B cell (primary cell): ENCODE measurements at regions not wholly inside any gene's neighbourhood (a gene's known extent, or its start where the extent isn't known, plus 50 kb on each side); places are given as distances from the start of the nearest gene placed in this dataset.

Source experiments
- ATAC-seq: fragments of 200-7000 bp; cut with Tn5 transposase; one replicate; pipeline ENCODE4 v1.10.0; 2021; ENCODE audit warnings: low read depth, mild to moderate bottlenecking, moderate number of reproducible peaks, moderate library complexity
- CTCF ChIA-PET: fragments of 350-600 bp; sonication (Branson Sonifier 250); formaldehyde crosslinking; loops from one replicate; lab custom pipeline; 2021; ENCODE audit warnings: antibody characterized with exemption, inconsistent platforms; lab: Charles Lee
- POLR2A ChIA-PET: fragments of 350-600 bp; sonication (Branson Sonifier 250); formaldehyde crosslinking; loops from one replicate; lab custom pipeline; 2021; ENCODE audit warnings: antibody characterized with exemption; lab: Charles Lee
- DNase-seq: peaks from one replicate; pipeline ENCODE4 v3.0.0; 2013
- H2AFZ ChIP-seq: 2 replicates; pipeline ENCODE4 v1.6.1; 2012; ENCODE audit warnings: mild to moderate bottlenecking, low read depth, low read length; ENCODE audit not compliant: insufficient read depth, poor library complexity, severe bottlenecking
- H3K27ac ChIP-seq, 2 donors: 1 replicate in 1 of 2; 2 replicates in 1 of 2; pipeline ENCODE4 v1.5.1; 2012 to 2013; ENCODE audit warnings: low read length in 2 of 2, mild to moderate bottlenecking in 2 of 2, moderate library complexity in 1 of 2
- H3K27me3 ChIP-seq, 4 experiments: fragments of 200-600 bp in 1 of 4; sonication (generic) in 1 of 4; replicated peaks in 1 of 4; 1 replicate in 2 of 4; 2 replicates in 2 of 4; pipeline versions ENCODE4 v1.6.1 to v1.7.0; 2013 to 2016; ENCODE audit warnings: low read length in 3 of 4, mild to moderate bottlenecking in 2 of 4, mixed read lengths in 1 of 4, moderate library complexity in 1 of 4; ENCODE audit not compliant: insufficient read depth in 4 of 4, control insufficient read depth in 3 of 4; ENCODE audit errors: control extremely low read depth in 1 of 4
- H3K36me3 ChIP-seq, 2 experiments: replicated peaks in 1 of 2; 1 replicate in 1 of 2; 2 replicates in 1 of 2; pipeline versions ENCODE4 v1.6.1 to v1.7.1; 2013; ENCODE audit warnings: low read length in 1 of 2; ENCODE audit not compliant: insufficient read depth in 2 of 2, control insufficient read depth in 1 of 2; ENCODE audit errors: control extremely low read depth in 1 of 2, extremely low read depth in 1 of 2
- H3K4me1 ChIP-seq, 2 donors: fragments of 200-600 bp in 1 of 2; sonication (generic) in 1 of 2; 1 replicate in 1 of 2; 2 replicates in 1 of 2; pipeline versions ENCODE4 v1.5.1 to v1.6.1; 2013 to 2017; ENCODE audit warnings: low read length in 2 of 2; ENCODE audit not compliant: control insufficient read depth in 2 of 2, insufficient read depth in 2 of 2
- H3K4me2 ChIP-seq: replicated peaks from 2 replicates; pipeline ENCODE3; 2012; ENCODE audit warnings: mild to moderate bottlenecking, low read depth, low read length; ENCODE audit not compliant: poor library complexity, severe bottlenecking
- H3K4me3 ChIP-seq, 5 experiments: fragments of 200-600 bp in 1 of 5; sonication (generic) in 1 of 5; 1 replicate in 3 of 5; 2 replicates in 2 of 5; pipeline versions ENCODE4 v1.5.1 to v1.7.0; 2011 to 2016; ENCODE audit warnings: low read length in 4 of 5, mild to moderate bottlenecking in 4 of 5, low read depth in 2 of 5, control low read depth in 1 of 5, moderate library complexity in 1 of 5; ENCODE audit not compliant: insufficient read depth in 1 of 5; ENCODE audit errors: control extremely low read depth in 1 of 5, extremely low read depth in 1 of 5
- H3K79me2 ChIP-seq: fragments of 200-600 bp; sonication (generic); one replicate; pipeline ENCODE4 v1.6.0; 2016; ENCODE audit warnings: low read length; ENCODE audit not compliant: control insufficient read depth, insufficient read depth
- H3K9ac ChIP-seq: fragments of 200-600 bp; sonication (generic); 2 replicates; pipeline ENCODE4 v1.6.1; 2017; ENCODE audit warnings: mild to moderate bottlenecking, low read length, moderate library complexity
- H3K9me3 ChIP-seq, 3 donors: one replicate each; pipeline versions ENCODE4 v1.6.1 to v1.7.1; 2013; ENCODE audit warnings: low read length in 2 of 3; ENCODE audit not compliant: control insufficient read depth in 2 of 3, insufficient read depth in 1 of 3; ENCODE audit errors: control extremely low read depth in 1 of 3
- H4K20me1 ChIP-seq: 2 replicates; pipeline ENCODE4 v1.6.0; 2012; ENCODE audit warnings: mild to moderate bottlenecking, low read length; ENCODE audit not compliant: insufficient read depth, control insufficient read depth, poor library complexity, severe bottlenecking
- H3K27ac Mint-ChIP-seq: one replicate; pipeline ENCODE4 v1.8.0; 2021; ENCODE audit warnings: mixed read lengths
- H3K27me3 Mint-ChIP-seq: one replicate; pipeline ENCODE4 v1.8.0; 2021; ENCODE audit warnings: mixed read lengths
- H3K4me1 Mint-ChIP-seq: one replicate; pipeline ENCODE4 v1.8.0; 2021; ENCODE audit warnings: mixed read lengths
- H3K4me3 Mint-ChIP-seq: one replicate; pipeline ENCODE4 v1.8.0; 2021; ENCODE audit warnings: mixed read lengths
- H3K9me3 Mint-ChIP-seq: one replicate; pipeline ENCODE4 v1.8.0; 2022; ENCODE audit warnings: mixed read lengths; ENCODE audit not compliant: insufficient read depth
- CTCF ChIP-seq: fragments of 200-600 bp; IDR thresholded peaks from one replicate; pipeline ENCODE4 v1.8.0; 2022; ENCODE audit warnings: antibody characterized with exemption, mild to moderate bottlenecking
- EZH2 ChIP-seq: IDR thresholded peaks from 2 replicates; pipeline ENCODE4 v1.6.1; 2012; ENCODE audit warnings: borderline replicate concordance, low read depth, mild to moderate bottlenecking, moderate library complexity, low read length; ENCODE audit not compliant: insufficient read depth, poor library complexity, severe bottlenecking
- WGBS: methylation state at CpG from one replicate; pipeline ENCODE4 v1.1.5; 2013; ENCODE audit warnings: missing lambda C conversion rate; ENCODE audit not compliant: insufficient coverage; 5-methylcytosine and 5-hydroxymethylcytosine counted together
- intact Hi-C: fragments of 100-400 bp; cut with micrococcal nuclease; formaldehyde crosslinking; loops from one replicate; pipeline ENCODE4 v1.10.0; 2022

- peaks cover 5% of the 10 kb centered on the region for H3K9me3 Mint-ChIP-seq
- no peak overlapping the region for H3K4me3 ChIP-seq
- no peaks in the 10 kb centered on the region for H3K9me3 ChIP-seq
- no peak overlapping the region for H3K4me2 ChIP-seq
- TF ChIP-seq CTCF: no peak
- TF ChIP-seq EZH2: no peak
- ATAC-seq (no peak), DNase-seq (no peak)
- no peaks in the 10 kb centered on the region for H3K36me3 ChIP-seq
- no peaks in the 10 kb centered on the region for H3K4me1 ChIP-seq
- H3K27me3 ChIP-seq: no peaks in the 10 kb centered on the region
- no peak overlapping the region for H3K9ac ChIP-seq
- intact Hi-C loops: no loop called here
- H4K20me1 ChIP-seq: no peaks in the 10 kb centered on the region
- H2AFZ ChIP-seq: no peak overlapping the region
- H3K27ac Mint-ChIP-seq: no peak overlapping the region
- no CpG with 5 or more reads among the region's 1 CpG for WGBS
- no peaks in the 10 kb centered on the region for H3K79me2 ChIP-seq
- ChIA-PET POLR2A (no interaction called here), CTCF (no interaction called here)
- H3K27me3 Mint-ChIP-seq: no peaks in the 10 kb centered on the region
- no peak overlapping the region for H3K4me3 Mint-ChIP-seq
- H3K27ac ChIP-seq: no peak overlapping the region
- H3K4me1 Mint-ChIP-seq: no peaks in the 10 kb centered on the region
Observed at GRCh38 chr6:76703786-76704185, 631.3 kb upstream of the IMPG1 start.

- Histone ChIP-seq H3K9me3 (no peaks in the 10 kb centered on the region), H3K36me3 (no peaks in the 10 kb centered on the region), H3K4me1 (no peaks in the 10 kb centered on the region), H3K9ac (no peak overlapping the region), H3K79me2 (no peaks in the 10 kb centered on the region), H3K27ac (no peak overlapping the region), H3K27me3 (no peaks in the 10 kb centered on the region), H2AFZ (no peak overlapping the region), H3K4me3 (no peak overlapping the region), H4K20me1 (no peaks in the 10 kb centered on the region), H3K4me2 (no peak overlapping the region)
- CTCF ChIA-PET: no interaction called here
- ATAC-seq (no peak), DNase-seq (no peak)
- Mint-ChIP-seq H3K27ac (no peak overlapping the region), H3K27me3 (no peaks in the 10 kb centered on the region), H3K4me3 (no peak overlapping the region), H3K9me3 (peaks cover 5% of the 10 kb centered on the region), H3K4me1 (no peaks in the 10 kb centered on the region)
- POLR2A ChIA-PET: no interaction called here
- TF ChIP-seq CTCF: no peak
- no peak for TF ChIP-seq EZH2
- no CpG with 5 or more reads among the region's 2 CpGs for WGBS
- intact Hi-C loops: no loop called here
Observed at GRCh38 chr6:76703285-76703684, 630.8 kb upstream of the IMPG1 start.
